Vagina (tissue), 2 donors: ENCODE measurements at regions not wholly inside any gene's neighbourhood (a gene's known extent, or its start where the extent isn't known, plus 50 kb on each side); places are given as distances from the start of the nearest gene placed in this dataset.
"Not testable (repeated sequence)": the region's sequence is repeated elsewhere in the genome, so short reads cannot be mapped to it uniquely, and the experiment has no call there.

ENCODE experiments used
- DNase-seq, 2 donors: peaks; one replicate each; pipeline ENCODE4 v3.0.0-alpha.2; 2017; ENCODE audit errors: extremely low spot score in 2 of 2
- H3K27ac ChIP-seq: fragments of 200-600 bp; sonication (generic); one replicate; pipeline ENCODE4 v1.5.1; 2019
- H3K27me3 ChIP-seq: fragments of 200-600 bp; sonication (generic); one replicate; pipeline ENCODE4 v1.5.1; 2019
- H3K36me3 ChIP-seq, 2 donors: fragments of 200-600 bp; sonication (generic); one replicate each; pipeline ENCODE4 v1.5.1; 2017 to 2019
- H3K4me1 ChIP-seq: fragments of 200-600 bp; sonication (generic); one replicate; pipeline ENCODE4 v1.5.1; 2019
- H3K4me3 ChIP-seq, 2 donors: fragments of 200-600 bp; sonication (generic); 1 replicate in 1 of 2; 2 replicates in 1 of 2; pipeline ENCODE4 v1.5.1; 2016 to 2019
- H3K9me3 ChIP-seq: fragments of 200-600 bp; sonication (generic); one replicate; pipeline ENCODE4 v1.5.1; 2019
- CTCF ChIP-seq, 3 experiments: fragments of 450-650 bp in 2 of 3; fragments of 200-600 bp in 1 of 3; sonication (generic) in 1 of 3; IDR thresholded peaks; one replicate each; pipeline ENCODE4 v1.5.1; 2017 to 2019; ENCODE audit warnings: antibody characterized with exemption in 3 of 3, mild to moderate bottlenecking in 2 of 3, moderate library complexity in 2 of 3
- POLR2A ChIP-seq, 2 donors: fragments of 450-650 bp; IDR thresholded peaks; one replicate each; pipeline ENCODE4 v1.6.1; 2017; ENCODE audit warnings: antibody characterized with exemption in 2 of 2, mild to moderate bottlenecking in 2 of 2, moderate library complexity in 2 of 2
- POLR2AphosphoS5 ChIP-seq, 2 donors: sonication (generic); formaldehyde crosslinking; IDR thresholded peaks; one replicate each; pipeline ENCODE4 v1.9.0; 2017; ENCODE audit warnings: antibody characterized with exemption in 2 of 2, mild to moderate bottlenecking in 2 of 2, low read depth in 1 of 2; ENCODE audit not compliant: insufficient read depth in 1 of 2
- intact Hi-C: fragments of 100-400 bp; cut with DNase I; formaldehyde crosslinking; loops from one replicate; pipeline ENCODE4 v1.15.1; 2023

- Histone ChIP-seq H3K9me3 (no peaks in the 10 kb centered on the region), H3K36me3 (no peaks in the 10 kb centered on the region), H3K27me3 (no peaks in the 10 kb centered on the region), H3K27ac (no peak overlapping the region), H3K4me3 (no peak overlapping the region), H3K4me1 (no peaks in the 10 kb centered on the region)
- no peak for TF ChIP-seq POLR2AphosphoS5 (IDR thresholded peaks at IDR 0.05; ENCODE audit: insufficient read depth in 1 of 2, low read depth in 1 of 2)
- TF ChIP-seq POLR2A (IDR thresholded peaks at IDR 0.05), result no peak
- TF ChIP-seq CTCF (IDR thresholded peaks at IDR 0.05), result no peak
- DNase-seq, result no peak
- intact Hi-C loops, result no loop called here
These were observed 87.9 kb upstream of the MSTN start for GRCh38 chr2:190150413-190150812.

GRCh38 chr2:190149908-190150307 is 87.4 kb upstream of the MSTN start:
- intact Hi-C loops, result no loop called here
- TF ChIP-seq POLR2A (IDR thresholded peaks at IDR 0.05) (no peak), POLR2AphosphoS5 (IDR thresholded peaks at IDR 0.05; ENCODE audit: insufficient read depth in 1 of 2, low read depth in 1 of 2) (no peak), CTCF (IDR thresholded peaks at IDR 0.05) (no peak)
- Histone ChIP-seq H3K36me3 (no peaks in the 10 kb centered on the region), H3K4me1 (no peaks in the 10 kb centered on the region), H3K4me3 (no peak overlapping the region), H3K9me3 (no peaks in the 10 kb centered on the region), H3K27ac (no peak overlapping the region), H3K27me3 (no peaks in the 10 kb centered on the region)
- DNase-seq, result no peak

GRCh38 chr2:190149200-190149599 is 86.7 kb upstream of the MSTN start:
- Histone ChIP-seq H3K4me1 (no peaks in the 10 kb centered on the region), H3K36me3 (no peaks in the 10 kb centered on the region), H3K27ac (no peak overlapping the region), H3K4me3 (no peak overlapping the region), H3K27me3 (no peaks in the 10 kb centered on the region), H3K9me3 (no peaks in the 10 kb centered on the region)
- TF ChIP-seq POLR2A (IDR thresholded peaks at IDR 0.05) (no peak), POLR2AphosphoS5 (IDR thresholded peaks at IDR 0.05; ENCODE audit: insufficient read depth in 1 of 2, low read depth in 1 of 2) (no peak), CTCF (IDR thresholded peaks at IDR 0.05) (no peak)
- intact Hi-C loops, result no loop called here
- DNase-seq, result no peak

- H3K4me1 ChIP-seq, intact Hi-C loops: not testable (repeated sequence)
These were observed 83.6 kb upstream of the MSTN start for GRCh38 chr2:190146109-190146508.

GRCh38 chr2:190140474-190140873 is 77.9 kb upstream of the MSTN start:
- H3K27me3 ChIP-seq, H3K36me3 ChIP-seq, intact Hi-C loops, DNase-seq, H3K4me1 ChIP-seq, H3K9me3 ChIP-seq, H3K4me3 ChIP-seq, H3K27ac ChIP-seq: not testable (repeated sequence)

More at GRCh38 chr2:190146109-190146508, 83.6 kb upstream of the MSTN start:
- H3K27ac ChIP-seq, H3K9me3 ChIP-seq, DNase-seq, H3K4me3 ChIP-seq, H3K27me3 ChIP-seq, H3K36me3 ChIP-seq: not testable (repeated sequence)

GRCh38 chr2:190139371-190139770 is 76.8 kb upstream of the MSTN start:
- TF ChIP-seq POLR2A (IDR thresholded peaks at IDR 0.05), result no peak
- no peak for TF ChIP-seq POLR2AphosphoS5 (IDR thresholded peaks at IDR 0.05; ENCODE audit: insufficient read depth in 1 of 2, low read depth in 1 of 2)
- TF ChIP-seq CTCF (IDR thresholded peaks at IDR 0.05), result no peak
- Histone ChIP-seq H3K36me3 (no peaks in the 10 kb centered on the region), H3K9me3 (no peaks in the 10 kb centered on the region), H3K4me3 (no peak overlapping the region), H3K4me1 (no peaks in the 10 kb centered on the region), H3K27me3 (no peaks in the 10 kb centered on the region), H3K27ac (no peak overlapping the region)
- intact Hi-C loops, result no loop called here
- no peak for DNase-seq
